Stimulated activated CD4-positive, alpha-beta T cell treated with anti-CD3 and anti-CD28 coated beads, Interleukin-4, amount 100 ng/mL, for 1 hour (primary cell): ENCODE measurements at regions not wholly inside any gene's neighbourhood (a gene's known extent, or its start where the extent isn't known, plus 50 kb on each side); places are given as distances from the start of the nearest gene placed in this dataset.
"Not testable (repeated sequence)": the region's sequence is repeated elsewhere in the genome, so short reads cannot be mapped to it uniquely, and the experiment has no call there.

Experiments
- DNase-seq: peaks from one replicate; pipeline ENCODE4 v3.0.0-alpha.2; 2020

DNA sequence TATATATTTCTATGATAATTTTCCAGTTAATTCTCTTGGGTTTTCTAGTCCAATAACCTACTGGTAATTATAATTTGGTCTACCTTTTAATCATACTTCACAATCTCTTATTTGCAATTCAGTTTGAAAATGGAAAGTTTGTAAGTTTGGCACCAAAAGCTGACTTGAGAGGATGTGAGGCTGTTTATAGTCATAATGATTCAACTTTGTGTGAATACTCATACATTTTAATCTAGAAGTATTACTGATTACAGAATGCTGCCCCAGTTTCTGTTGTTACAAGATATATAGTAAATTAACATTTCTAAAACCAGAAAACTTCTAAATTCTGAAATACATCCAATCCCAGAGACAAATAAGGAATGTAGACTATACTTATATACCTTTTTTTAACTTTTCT, 158.2 kb downstream of the SLC38A4 start:
- DNase-seq, result no peak

DNA sequence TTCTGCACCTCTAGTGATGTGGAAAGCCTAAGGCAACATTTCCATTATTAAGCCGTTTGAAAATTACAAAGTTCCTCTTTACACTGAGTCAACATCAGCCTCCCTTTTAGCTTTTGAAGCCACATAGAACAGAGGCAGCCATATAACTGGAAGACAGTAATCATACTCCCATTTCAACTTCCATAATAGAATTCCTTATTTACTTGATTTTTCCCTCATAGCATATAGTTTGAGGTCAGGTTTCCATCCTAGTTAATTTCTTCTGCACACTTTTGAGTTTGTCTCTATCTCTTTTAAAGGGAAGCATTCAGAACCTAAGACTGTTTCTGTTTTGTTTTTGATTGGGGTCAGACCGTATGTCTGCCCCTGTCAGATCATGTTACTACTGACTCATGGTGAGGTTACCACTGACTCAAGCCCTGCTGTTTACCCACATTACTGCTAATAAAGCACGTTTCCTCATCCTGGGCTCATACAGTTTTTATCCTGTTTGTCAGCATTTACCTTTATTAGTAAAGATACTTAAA, 161.0 kb downstream of the SLC38A4 start:
- no peak for DNase-seq

DNA sequence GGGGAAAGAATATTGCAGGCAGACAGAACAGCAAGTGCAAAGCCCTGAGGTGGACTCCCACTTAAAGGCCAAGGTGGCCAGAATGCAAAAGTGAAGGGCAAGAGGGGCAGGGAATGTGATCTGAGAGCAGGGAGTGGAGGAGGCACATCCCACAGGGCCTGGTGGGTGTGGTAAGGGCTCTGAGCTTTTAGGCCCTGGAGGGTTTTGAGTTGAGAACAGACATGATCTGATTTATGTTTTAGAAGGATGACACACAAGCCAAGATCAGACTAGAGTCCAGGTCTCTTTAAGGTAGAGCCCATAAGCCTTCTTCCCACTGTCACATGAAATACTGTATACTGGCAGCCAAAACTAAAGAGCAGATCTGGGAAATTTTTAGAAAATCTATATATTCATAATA, 162.5 kb downstream of the SLC38A4 start:
- DNase-seq, result no peak

DNA sequence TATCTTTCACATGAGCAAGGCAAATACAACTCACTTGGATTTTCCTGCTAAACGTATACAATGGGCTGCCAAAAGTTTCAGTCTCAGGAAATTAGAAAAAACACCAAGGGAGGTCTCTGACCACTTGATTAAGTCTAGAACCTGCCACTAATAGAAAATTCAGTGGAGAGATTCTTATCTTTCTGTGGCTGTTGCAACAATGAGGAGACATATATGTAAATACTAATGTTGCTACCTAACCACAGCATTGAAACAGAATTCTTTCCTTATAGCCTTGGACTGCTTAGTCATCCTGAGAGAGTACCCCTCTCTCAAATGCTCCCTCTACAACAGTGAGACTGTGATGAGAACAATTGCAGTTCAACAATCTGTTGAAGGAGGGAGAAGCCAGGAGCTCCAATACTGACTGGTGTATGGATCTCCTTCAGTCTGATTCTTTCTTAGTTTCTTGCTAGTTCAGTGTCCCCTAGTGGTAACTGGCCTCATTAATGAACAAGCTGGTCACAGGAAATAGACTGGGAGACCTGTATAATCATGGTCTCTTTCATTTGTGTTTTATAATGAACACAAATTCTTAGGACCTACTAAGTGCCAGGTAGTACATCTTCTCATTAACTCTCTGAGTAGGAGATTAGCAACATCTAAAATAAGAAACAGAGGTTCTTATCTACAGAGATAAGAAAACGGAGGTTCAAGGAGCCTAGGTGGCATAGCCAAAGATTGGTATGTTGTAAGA, 164.5 kb downstream of the SLC38A4 start:
- no peak for DNase-seq

DNA sequence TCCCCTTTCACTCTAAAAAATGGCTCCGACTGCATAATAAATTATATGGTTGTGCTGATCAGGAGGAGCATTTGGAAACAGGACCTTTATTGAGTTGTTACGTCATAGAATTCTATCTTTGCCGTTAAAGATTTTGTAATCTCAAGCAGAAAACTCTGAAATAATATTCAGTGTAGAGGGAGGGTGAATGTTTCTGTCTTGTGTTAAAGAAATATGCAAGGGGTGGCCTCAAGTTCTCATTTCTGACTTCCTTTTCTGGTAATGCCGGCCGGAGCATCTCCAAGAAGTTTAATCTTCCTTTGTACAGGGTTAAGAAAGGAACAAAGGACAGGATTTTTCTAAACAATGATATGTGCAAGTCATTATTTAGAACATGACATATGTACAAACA, 165.1 kb downstream of the SLC38A4 start:
- DNase-seq, result no peak

DNA sequence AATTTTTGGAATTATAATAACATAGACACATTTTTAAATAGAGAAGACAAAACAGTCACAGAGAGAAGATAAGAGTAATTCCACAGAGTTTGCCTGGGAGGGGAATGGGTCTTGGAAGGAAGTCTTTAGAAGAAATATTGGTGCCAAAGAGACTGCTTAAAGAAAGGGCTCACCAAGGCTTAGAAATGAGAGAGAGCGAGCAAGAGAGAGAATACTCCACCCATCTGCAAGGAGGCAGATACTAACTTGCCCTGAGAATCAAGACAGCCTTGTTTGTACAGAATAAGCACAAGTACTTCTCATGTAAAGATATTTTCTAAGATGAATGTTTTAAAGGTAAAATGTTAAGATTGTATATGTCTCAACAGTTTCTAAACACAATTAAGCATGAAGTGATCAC, 165.5 kb downstream of the SLC38A4 start:
- DNase-seq, result no peak

DNA sequence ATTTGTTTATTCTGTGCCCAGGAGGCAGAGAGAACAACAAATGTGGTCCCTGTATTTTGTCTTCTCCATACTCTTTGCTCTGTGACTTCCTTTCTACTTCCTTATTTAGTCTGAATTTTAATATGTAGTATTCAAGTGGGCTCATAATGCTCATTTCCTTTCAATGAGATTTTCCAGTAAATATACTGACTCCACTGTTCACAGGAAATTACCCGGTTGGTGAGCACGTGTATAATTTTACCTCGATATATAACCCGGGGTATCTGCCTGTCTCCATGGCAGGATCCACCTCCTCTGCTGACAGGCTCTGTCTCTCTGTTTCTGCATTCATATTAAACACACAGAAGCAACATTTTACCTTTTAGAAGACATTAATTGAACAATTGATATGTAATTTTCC, 166.0 kb downstream of the SLC38A4 start:
- no peak for DNase-seq

DNA sequence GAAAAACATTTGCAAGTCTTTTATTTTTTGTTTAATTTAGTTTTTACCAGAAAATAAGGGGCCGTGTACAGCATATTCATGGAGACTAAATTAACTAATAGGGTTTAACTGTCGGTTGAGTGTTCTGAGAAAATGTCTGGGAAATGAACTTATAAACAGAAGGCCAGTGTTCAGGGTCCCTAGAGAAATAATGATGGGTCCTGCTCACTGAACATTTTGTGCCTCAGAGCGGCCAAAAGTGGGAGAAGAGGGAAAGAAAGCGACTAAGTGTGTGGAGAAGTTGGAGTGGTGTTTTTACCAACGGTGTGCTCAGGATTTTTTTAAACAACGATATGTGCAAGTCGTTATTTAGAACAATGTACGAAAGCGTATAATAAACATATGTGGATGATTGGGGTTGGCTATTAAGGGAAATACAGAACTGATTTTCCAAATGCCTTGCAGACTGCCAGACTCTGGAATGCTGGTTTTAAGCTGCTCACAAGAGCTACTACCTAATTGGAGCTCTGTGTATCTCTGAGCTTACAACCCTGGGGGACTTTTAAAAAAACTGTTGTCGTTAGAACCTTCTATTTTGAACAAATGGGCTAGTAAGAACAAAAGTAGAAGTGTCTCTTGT, 166.7 kb downstream of the SLC38A4 start:
- no peak for DNase-seq

DNA sequence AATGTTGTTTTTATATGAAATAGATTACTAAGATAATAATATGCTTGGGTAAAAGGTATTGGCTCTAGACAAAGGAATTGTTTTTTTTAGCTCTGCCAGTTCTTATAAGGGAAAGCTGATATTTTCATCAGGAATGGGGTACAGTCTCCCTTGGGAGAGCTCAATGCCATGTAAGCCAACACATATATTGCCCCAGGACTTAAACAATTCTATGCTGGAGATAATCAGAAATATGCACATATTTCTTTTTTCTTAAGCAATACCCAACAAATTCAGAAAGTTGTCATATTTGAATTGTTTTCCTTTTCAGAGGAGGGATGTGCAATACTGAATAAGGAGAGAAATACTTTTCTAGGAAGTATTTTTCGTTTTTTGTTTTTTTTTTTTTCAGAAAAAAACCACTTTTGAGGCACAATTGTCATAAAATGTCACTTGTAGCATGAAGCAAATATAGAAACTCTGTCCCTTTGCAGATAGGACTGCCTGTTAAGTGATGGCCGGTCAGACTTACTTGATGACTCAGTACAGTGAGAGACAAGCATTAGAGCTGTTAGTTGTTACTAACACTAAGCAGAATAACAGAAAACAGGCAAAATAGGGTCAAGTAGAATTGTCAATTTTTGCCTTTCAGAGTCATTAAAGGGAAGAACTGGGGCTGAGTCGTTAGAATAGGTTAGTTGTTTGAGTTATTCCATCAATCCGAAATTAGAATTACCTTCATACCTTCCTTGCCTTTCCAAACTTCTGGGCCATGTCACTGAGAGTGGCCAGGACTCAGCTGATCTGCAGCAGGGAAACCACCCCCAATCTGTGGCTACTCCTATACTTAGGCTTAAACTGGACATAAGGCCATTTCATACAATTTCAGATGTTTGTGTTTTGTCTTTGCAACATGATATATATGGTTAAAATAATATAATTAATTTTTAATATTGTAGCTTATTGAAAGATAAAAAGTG, 168.1 kb downstream of the SLC38A4 start:
- DNase-seq, result no peak

DNA sequence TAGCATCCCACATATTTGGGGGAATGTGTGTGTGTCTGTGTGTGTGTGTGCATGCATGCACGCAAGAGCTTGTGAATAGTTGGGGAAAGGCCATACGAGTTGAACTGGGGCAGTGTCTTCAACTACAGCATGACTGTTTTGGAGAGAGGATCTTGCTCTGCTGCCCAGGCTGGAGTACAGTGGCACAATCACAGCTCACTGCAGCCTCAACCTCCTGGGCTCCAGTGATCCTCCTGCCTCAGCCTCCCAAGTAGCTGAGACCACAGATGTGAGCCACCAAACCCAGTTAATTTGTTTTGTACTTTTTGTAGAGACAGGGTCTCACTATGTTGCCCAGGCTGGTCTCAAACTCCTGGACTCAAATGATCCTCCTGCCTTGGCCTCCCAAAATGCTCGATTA, 169.8 kb downstream of the SLC38A4 start:
- DNase-seq, result not testable (repeated sequence)

DNA sequence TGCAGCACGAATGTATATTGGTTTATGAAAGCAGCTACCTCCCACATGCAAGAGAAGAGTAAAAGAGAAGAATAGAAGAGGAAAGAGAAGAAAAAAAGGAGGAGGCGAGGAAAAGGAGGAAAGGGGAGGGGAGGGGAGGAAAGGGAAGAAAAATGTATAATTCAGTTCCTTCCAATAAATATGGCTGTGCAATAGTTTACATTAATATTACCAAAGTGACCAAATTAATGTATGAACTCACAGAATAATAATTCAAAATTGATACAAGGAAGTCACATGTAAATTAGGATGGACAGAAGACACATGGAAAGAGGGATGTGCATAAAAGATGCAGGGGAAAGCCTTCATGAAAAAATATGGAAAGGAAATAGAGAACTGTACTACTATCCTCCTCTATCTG, 172.5 kb downstream of the SLC38A4 start:
- DNase-seq, result no peak

DNA sequence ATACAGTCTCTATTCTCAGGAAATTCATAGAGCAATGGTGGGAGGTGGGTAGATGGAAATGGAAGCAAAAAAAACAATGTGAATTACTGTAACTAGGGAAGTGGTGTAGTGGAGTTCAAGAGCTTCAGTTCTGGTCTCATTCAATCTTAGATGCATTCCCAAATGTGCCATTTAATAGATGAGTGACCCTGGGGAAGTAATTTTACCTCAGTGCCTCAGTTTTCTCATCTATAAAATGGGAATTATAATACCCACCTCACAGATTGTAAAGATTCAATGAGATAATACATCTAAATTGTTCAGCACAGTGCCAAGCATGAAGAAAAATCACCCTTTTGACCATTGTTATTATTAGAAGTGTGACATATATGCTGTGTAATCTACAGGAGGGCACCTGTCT, 173.1 kb downstream of the SLC38A4 start:
- DNase-seq, result no peak

DNA sequence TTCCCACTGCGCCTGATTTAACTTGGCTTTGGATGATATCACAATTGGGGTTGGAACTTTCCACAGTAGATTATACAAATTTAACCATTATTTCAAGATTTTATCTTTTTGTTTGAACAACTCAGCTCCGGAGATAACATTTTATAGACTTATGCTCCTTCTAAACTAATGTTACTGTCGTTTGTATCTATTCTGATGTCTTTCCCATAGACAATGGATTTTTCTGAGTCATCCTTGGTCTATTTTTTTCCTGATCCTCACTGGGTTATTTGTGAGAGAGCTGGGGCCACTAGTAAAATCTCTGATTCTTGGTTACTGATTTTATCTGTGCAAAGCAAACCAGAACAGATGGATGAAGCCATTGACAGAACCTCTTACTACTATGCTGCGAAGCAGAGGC, 175.1 kb downstream of the SLC38A4 start:
- DNase-seq, result no peak

DNA sequence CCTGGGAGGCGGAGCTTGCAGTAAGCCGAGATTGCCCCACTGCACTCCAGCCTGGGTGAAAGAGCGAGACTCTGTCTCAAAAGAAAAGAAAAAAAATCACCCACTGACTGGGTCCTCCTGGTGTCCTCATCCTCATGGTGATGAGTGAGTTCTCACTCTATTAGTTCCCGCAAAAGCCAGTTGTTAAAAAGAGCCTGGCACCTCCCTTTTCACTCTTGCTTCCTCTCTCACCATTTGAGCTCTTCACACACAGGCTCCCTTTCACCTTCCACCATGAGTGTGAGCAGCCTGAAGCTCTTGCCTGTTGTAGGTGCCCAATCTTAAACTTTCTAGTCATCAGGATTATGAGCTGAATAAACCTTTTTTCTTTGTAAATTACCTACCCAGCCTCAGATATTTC, 176.4 kb downstream of the SLC38A4 start:
- no peak for DNase-seq

DNA sequence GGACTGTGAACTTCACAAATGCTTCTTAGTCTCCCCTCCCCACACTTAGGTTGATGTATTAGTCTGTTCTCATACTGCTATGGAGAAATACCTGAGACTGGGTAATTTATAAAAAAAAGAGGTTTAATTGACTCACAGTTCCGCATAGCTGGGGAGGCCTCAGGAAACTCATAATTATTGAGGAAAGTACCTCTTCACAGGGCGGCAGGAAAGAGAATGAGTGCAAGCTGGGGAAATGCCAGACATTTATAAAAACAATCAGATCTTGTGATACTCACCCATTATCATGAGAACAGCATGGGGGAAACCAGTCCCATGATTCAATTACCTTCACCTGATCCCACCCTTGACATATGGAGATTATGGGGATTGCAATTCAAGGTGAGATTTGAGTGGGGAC, 178.8 kb downstream of the SLC38A4 start:
- no peak for DNase-seq

DNA sequence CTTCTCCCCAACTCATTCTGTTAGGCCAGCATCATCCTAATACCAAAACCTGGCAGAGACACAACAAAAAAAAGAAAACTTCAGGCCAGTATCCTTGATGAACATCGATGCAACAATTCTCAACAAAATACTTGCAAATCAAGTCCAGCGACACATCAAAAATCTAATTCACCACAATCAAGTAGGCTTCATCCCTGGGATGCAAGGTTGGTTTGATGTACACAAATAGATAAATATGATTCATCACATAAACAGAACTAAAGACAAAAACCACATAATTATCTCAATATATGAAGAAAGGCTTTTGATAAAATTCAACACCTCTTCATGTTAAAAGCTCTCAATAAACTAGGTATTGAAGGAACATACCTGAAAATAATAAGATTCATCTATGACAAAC, 184.1 kb downstream of the SLC38A4 start:
- DNase-seq, result not testable (repeated sequence)

DNA sequence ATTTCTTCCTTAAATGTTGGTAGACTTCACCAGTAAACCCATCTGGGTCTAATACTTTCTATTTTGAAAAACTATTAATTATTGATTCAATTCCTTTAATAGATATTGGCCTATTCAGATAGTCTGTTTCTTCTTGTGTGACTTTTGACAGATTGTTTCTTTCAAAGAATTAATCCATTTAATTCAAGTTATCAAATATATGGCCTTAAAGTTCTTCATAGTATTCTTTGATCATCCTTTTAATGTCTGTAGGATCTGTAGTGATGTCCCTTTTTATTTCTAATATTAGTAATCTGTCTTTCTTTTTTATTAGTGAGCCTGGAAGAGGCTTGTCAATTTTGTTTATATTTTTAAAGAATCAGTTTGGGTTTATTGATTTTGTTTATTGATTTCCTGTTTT, 190.0 kb downstream of the SLC38A4 start:
- no peak for DNase-seq

DNA sequence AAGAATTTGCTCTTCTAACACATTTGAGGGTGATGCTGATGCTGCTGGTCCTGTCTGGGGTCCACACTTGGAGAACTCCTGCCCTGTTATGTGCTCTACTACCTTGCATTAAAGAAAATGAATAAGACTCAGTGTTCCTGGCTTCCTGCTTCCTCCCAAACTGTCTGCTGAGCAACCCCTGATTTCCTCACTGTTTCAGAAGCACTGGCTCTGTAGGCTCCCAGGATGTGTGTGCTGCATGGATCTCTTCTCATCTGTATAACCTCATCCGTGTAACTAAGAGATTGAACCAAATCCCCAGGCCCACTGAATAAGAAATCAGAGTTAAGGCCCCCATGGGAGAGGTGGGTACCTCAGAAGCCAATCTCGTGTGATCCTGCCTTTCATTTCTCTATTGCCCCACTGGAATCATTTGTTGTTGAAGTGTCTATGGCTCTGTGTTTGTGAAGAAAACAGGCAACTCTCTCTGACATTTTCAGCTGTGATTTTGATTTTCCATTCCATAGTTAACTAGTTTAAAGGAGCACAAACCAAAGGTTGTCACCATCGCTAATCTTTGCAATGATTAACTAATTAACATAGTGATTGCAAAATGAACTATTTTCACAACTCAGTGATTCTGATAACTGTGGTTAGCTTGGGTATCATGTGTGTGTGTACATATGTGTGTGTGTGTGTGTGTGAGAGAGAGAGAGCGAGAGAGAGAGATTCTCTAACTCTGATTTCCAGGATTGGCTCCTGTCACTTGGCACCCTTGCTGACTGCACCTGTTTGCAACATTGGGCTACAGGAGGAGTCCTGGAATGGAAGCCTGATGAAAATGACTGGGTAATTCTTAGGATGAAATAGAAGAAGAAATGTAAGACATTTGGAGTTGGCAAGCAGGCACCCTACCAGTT, 196.2 kb downstream of the SLC38A4 start:
- no peak for DNase-seq

DNA sequence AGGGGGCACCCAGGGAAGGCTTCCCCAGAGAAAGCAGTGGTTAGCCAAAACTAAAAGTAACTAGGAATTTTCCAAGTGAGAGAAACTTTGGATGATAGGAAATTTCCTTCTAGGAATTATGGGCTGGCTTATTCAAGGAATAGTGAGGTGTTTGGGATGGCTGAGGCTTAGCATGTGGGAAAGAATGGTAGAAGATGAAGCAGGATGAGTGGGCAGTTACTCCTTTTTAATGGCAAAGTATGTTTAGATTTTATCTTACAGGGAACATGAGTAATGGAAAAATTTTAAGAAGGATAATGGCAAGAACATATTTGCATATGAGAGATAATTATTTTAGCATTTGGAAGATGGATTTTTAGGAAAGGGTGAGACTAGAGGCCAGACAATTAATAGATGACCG, 197.6 kb downstream of the SLC38A4 start:
- no peak for DNase-seq

DNA sequence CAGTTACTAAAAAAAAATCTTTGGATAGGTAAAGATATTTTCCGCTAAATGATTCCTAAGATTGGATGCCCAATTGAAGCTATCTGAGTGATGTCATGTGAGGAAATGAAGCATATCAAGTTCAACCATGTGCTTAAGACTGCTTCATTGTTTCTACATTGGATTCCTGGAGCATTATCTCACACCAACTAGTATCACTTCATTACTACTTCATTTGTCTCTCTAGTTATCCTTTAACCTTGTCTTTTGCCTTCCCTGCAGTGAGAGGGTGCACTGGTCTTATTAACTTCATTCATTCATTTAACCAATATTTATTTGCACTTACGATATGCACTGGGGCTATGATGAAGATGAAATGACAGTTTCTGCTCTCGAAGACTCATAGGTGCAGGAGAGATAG, 198.1 kb downstream of the SLC38A4 start:
- DNase-seq, result no peak

DNA sequence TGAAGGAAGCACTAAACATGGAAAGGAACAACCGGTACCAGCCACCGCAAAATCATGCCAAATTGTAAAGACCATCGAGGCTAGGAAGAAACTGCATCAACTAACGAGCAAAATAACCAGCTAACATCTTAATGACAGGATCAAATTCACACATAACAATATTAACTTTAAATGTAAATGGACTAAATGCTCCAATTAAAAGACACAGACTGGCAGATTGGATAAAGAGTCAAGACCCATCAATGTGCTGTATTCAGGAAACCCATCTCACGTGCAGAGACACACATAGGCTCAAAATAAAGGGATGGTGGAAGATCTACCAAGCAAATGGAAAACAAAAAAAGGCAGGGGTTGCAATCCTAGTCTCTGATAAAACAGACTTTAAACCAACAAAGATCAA, 206.3 kb downstream of the SLC38A4 start:
- DNase-seq, result not testable (repeated sequence)

DNA sequence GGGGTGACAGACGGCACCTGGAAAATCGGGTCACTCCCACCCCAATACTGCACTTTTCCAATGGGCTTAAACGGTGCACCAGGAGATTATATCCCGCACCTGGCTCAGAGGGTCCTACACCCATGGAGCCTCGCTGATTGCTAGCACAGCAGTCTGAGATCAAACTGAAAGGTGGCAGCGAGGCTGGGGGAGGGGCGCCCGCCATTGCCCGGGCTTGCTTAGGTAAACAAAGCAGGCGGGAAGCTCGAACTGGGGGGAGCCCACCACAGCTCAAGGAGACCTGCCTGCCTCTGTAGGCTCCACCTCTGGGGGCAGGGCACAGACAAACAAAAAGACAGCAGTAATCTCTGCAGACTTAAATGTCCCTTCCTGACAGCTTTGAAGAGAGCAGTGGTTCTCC, 208.1 kb downstream of the SLC38A4 start:
- not testable (repeated sequence) for DNase-seq

DNA sequence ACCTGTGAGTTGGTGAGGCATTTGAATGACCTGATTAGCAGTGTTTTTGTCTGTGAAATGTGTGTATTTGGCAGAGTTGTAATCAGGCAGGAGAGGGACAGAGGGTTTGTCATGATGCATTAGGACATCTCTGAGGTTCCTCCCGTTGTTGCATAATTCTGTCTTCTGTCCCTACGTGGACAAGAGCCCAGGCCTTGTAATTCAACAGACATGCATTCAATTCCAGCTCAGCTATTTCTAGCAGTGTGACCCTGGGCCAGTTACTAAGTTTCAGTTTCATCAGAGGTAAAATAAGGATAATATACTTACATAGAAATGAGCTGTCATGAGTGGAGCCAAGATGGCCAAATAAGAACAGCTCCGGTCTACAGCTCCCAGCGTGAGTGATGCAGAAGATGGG, 208.6 kb downstream of the SLC38A4 start:
- no peak for DNase-seq
